SK-N-SH (cell line): ENCODE measurements at regions not wholly inside any gene's neighbourhood (a gene's known extent, or its start where the extent isn't known, plus 50 kb on each side); places are given as distances from the start of the nearest gene placed in this dataset.

Source experiments
- ELF1 ChIP-seq: IDR thresholded peaks from 2 replicates; pipeline ENCODE4 v1.4.0; 2012
- EP300 ChIP-seq, 2 experiments: IDR thresholded peaks; 2 replicates each; pipeline versions ENCODE4 v1.4.0 to v1.6.1; 2012; ENCODE audit warnings: borderline replicate concordance in 1 of 2, low read depth in 1 of 2, low read length in 1 of 2
- EZH2phosphoT487 ChIP-seq: fragments of 200-600 bp; sonication (generic); IDR thresholded peaks from 2 replicates; pipeline ENCODE4 v1.6.1; 2017; ENCODE audit warnings: low read depth, mixed run types, mild to moderate bottlenecking, antibody characterized with exemption, moderate library complexity, borderline replicate concordance
- FOXJ3 ChIP-seq: sonication (generic); formaldehyde crosslinking; IDR thresholded peaks from 2 replicates; pipeline ENCODE4 v1.5.1; 2020; ENCODE audit warnings: mild to moderate bottlenecking, missing genetic modification reagents
- GABPA ChIP-seq: IDR thresholded peaks from 2 replicates; pipeline ENCODE4 v1.4.0; 2012; ENCODE audit warnings: low read depth, mild to moderate bottlenecking
- JUND ChIP-seq: IDR thresholded peaks from 2 replicates; pipeline ENCODE4 v1.4.0; 2012
- NFIC ChIP-seq: IDR thresholded peaks from 2 replicates; pipeline ENCODE4 v1.4.0; 2012; ENCODE audit warnings: borderline replicate concordance
- NRF1 ChIP-seq: IDR thresholded peaks from 2 replicates; pipeline ENCODE4 v1.6.1; 2012; ENCODE audit warnings: low read depth, mild to moderate bottlenecking, low read length
- POLR2AphosphoS5 ChIP-seq: IDR thresholded peaks from 2 replicates; pipeline ENCODE4 v1.6.1; 2012; ENCODE audit warnings: low read depth, low read length
- TAF1 ChIP-seq: IDR thresholded peaks from 2 replicates; pipeline ENCODE4 v1.6.1; 2012; ENCODE audit warnings: low read depth, mild to moderate bottlenecking, low read length, moderate library complexity, borderline replicate concordance
- YY1 ChIP-seq: IDR thresholded peaks from 2 replicates; pipeline ENCODE4 v1.4.0; 2012; ENCODE audit warnings: low read depth, mild to moderate bottlenecking
- ZBTB33 ChIP-seq: IDR thresholded peaks from 2 replicates; pipeline ENCODE4 v1.4.0; 2012; ENCODE audit warnings: low read depth, borderline replicate concordance
- TF ChIP-seq, protein P1 (sequence below): fragments of 200-600 bp; sonication (generic); IDR thresholded peaks from 2 replicates; pipeline ENCODE4 v1.6.1; 2017; ENCODE audit warnings: antibody characterized with exemption, mild to moderate bottlenecking, moderate library complexity
- TF ChIP-seq, protein P2 (sequence below): IDR thresholded peaks from 2 replicates; pipeline ENCODE4 v1.4.0; 2012; ENCODE audit warnings: low read depth

GRCh38 chr19:28633319-28634018 lies 579.5 kb downstream of the UQCRFS1 start:
- TF ChIP-seq YY1 (no peak), FOXJ3 (CRISPR knock-in tag) (no peak), POLR2AphosphoS5 (no peak), EZH2phosphoT487 (no peak), TAF1 (no peak), ZBTB33 (no peak), GABPA (no peak), NFIC (no peak), EP300 (IDR thresholded peaks at IDR 0.05; ENCODE audit: borderline replicate concordance in 1 of 2, low read depth in 1 of 2, low read length in 1 of 2) (no peak), JUND (no peak), NRF1 (no peak), ELF1 (no peak)
- TF ChIP-seq, protein P1, sequence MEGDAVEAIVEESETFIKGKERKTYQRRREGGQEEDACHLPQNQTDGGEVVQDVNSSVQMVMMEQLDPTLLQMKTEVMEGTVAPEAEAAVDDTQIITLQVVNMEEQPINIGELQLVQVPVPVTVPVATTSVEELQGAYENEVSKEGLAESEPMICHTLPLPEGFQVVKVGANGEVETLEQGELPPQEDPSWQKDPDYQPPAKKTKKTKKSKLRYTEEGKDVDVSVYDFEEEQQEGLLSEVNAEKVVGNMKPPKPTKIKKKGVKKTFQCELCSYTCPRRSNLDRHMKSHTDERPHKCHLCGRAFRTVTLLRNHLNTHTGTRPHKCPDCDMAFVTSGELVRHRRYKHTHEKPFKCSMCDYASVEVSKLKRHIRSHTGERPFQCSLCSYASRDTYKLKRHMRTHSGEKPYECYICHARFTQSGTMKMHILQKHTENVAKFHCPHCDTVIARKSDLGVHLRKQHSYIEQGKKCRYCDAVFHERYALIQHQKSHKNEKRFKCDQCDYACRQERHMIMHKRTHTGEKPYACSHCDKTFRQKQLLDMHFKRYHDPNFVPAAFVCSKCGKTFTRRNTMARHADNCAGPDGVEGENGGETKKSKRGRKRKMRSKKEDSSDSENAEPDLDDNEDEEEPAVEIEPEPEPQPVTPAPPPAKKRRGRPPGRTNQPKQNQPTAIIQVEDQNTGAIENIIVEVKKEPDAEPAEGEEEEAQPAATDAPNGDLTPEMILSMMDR = peak; percentile 88
- TF ChIP-seq, protein P2, sequence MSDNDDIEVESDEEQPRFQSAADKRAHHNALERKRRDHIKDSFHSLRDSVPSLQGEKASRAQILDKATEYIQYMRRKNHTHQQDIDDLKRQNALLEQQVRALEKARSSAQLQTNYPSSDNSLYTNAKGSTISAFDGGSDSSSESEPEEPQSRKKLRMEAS = no peak
